Endothelial cell of umbilical vein (primary cell): ENCODE measurements at regions not wholly inside any gene's neighbourhood (a gene's known extent, or its start where the extent isn't known, plus 50 kb on each side); places are given as distances from the start of the nearest gene placed in this dataset.

ENCODE experiments used
- BruUV-seq: library from RNA; stranded (reverse); fragments of 400-500 nt; replicated peaks from 2 replicates; lab custom pipeline; 2021; lab: Mats Ljungman, UMichigan
- CTCF ChIA-PET: fragments of 300-600, 350-600 bp; sonication (Branson Sonifier 250); formaldehyde crosslinking; loops from one replicate; lab custom pipeline; 2021; ENCODE audit warnings: antibody characterized with exemption, inconsistent platforms; lab: Charles Lee
- POLR2A ChIA-PET: fragments of 300-600, 350-600 bp; sonication (Branson Sonifier 250); formaldehyde crosslinking; loops from one replicate; lab custom pipeline; 2021; ENCODE audit warnings: antibody characterized with exemption, inconsistent platforms; lab: Charles Lee
- DNase-seq: peaks from one replicate; pipeline ENCODE4 v3.0.0-alpha.2; 2011; ENCODE audit warnings: low read depth, low spot score
- FAIRE-seq: peaks from 2 replicates; lab custom pipeline; 2011; peaks lifted over from hg19 to GRCh38; lab: Jason Lieb, UNC
- H2AFZ ChIP-seq: 2 replicates; pipeline ENCODE4 v1.6.0; 2012; ENCODE audit warnings: low read depth, low read length, control low read depth, inconsistent platforms
- H3K27ac ChIP-seq: 2 replicates; pipeline ENCODE4 v1.5.1; 2011; ENCODE audit warnings: low read depth, mild to moderate bottlenecking, control low read depth, low read length, moderate library complexity; ENCODE audit not compliant: insufficient read depth
- H3K27me3 ChIP-seq, 2 experiments: 2 replicates each; pipeline versions ENCODE4 v1.6.0 to v1.6.1; 2011; ENCODE audit warnings: low read length in 2 of 2, mixed read lengths in 1 of 2; ENCODE audit not compliant: control insufficient read depth in 2 of 2, insufficient read depth in 2 of 2
- H3K36me3 ChIP-seq, 2 experiments: 2 replicates in 1 of 2; 3 replicates in 1 of 2; pipeline ENCODE4 v1.5.1; 2011; ENCODE audit warnings: low read length in 2 of 2, mild to moderate bottlenecking in 1 of 2, moderate library complexity in 1 of 2; ENCODE audit not compliant: control insufficient read depth in 2 of 2, insufficient read depth in 2 of 2; ENCODE audit errors: extremely low read depth in 1 of 2
- H3K4me1 ChIP-seq: 3 replicates; pipeline ENCODE4 v1.5.1; 2011; ENCODE audit warnings: mild to moderate bottlenecking, low read length; ENCODE audit not compliant: control insufficient read depth, insufficient read depth; ENCODE audit errors: extremely low read depth
- H3K4me2 ChIP-seq: 2 replicates; pipeline ENCODE4 v1.6.1; 2011; ENCODE audit warnings: low read length, control low read depth, mixed read lengths; ENCODE audit not compliant: insufficient read depth
- H3K4me3 ChIP-seq, 3 experiments: fragments of 200-600 bp in 1 of 3; sonication (generic), shearing (Covaris generic) in 1 of 3; replicated peaks in 1 of 3; 2 replicates each; pipeline ENCODE4 v1.5.1; 2011 to 2016; ENCODE audit warnings: control low read depth in 3 of 3, low read length in 3 of 3, mild to moderate bottlenecking in 2 of 3, inconsistent platforms in 1 of 3, low read depth in 1 of 3, moderate library complexity in 1 of 3; ENCODE audit not compliant: insufficient read depth in 1 of 3
- H3K79me2 ChIP-seq: 2 replicates; pipeline ENCODE4 v1.6.0; 2012; ENCODE audit warnings: low read length, inconsistent platforms; ENCODE audit not compliant: control insufficient read depth, insufficient read depth
- H3K9ac ChIP-seq: replicated peaks from 2 replicates; pipeline ENCODE3; 2011; ENCODE audit warnings: low read length, control low read depth; ENCODE audit not compliant: insufficient read depth; ENCODE audit errors: extremely low read depth
- H3K9me1 ChIP-seq: replicated peaks from 3 replicates; pipeline ENCODE4 v1.6.0; 2011; ENCODE audit warnings: mild to moderate bottlenecking, low read length; ENCODE audit not compliant: control insufficient read depth, insufficient read depth; ENCODE audit errors: extremely low read depth
- H3K9me3 ChIP-seq: replicated peaks from 2 replicates; pipeline ENCODE4 v1.5.1; 2012; ENCODE audit warnings: low read length, inconsistent platforms; ENCODE audit not compliant: control insufficient read depth, insufficient read depth
- H4K20me1 ChIP-seq: replicated peaks from 2 replicates; pipeline ENCODE3; 2011; ENCODE audit warnings: mild to moderate bottlenecking, low read length; ENCODE audit not compliant: control insufficient read depth, insufficient read depth; ENCODE audit errors: extremely low read depth
- EZH2 ChIP-seq: IDR thresholded peaks from 2 replicates; pipeline ENCODE4 v1.6.1; 2012; ENCODE audit warnings: borderline replicate concordance, low read depth, mild to moderate bottlenecking, moderate library complexity, low read length, inconsistent platforms; ENCODE audit not compliant: severe bottlenecking
- FOS ChIP-seq: IDR thresholded peaks from 2 replicates; pipeline ENCODE4 v1.6.1; 2011; ENCODE audit warnings: mild to moderate bottlenecking, low read length, moderate library complexity, borderline replicate concordance; ENCODE audit not compliant: insufficient read depth
- GATA2 ChIP-seq: IDR thresholded peaks from 2 replicates; pipeline ENCODE4 v1.7.0; 2011; ENCODE audit warnings: low read depth, mild to moderate bottlenecking, moderate library complexity, mixed read lengths, low read length; ENCODE audit not compliant: insufficient read length, insufficient read depth
- JUN ChIP-seq: IDR thresholded peaks from 2 replicates; pipeline ENCODE4 v1.6.1; 2011; ENCODE audit warnings: borderline replicate concordance, low read depth; ENCODE audit not compliant: insufficient read length, insufficient read depth
- MYC ChIP-seq: IDR thresholded peaks from one replicate; pipeline ENCODE4 v1.6.1; 2011; ENCODE audit warnings: mild to moderate bottlenecking, low read depth, low read length
- POLR2A ChIP-seq: IDR thresholded peaks from 2 replicates; pipeline ENCODE4 v1.6.1; 2012; ENCODE audit warnings: low read depth, mild to moderate bottlenecking, control low read depth, low read length
- POLR2AphosphoS5 ChIP-seq: IDR thresholded peaks from 2 replicates; pipeline ENCODE4 v1.6.1; 2012; ENCODE audit warnings: low read depth, mild to moderate bottlenecking, control low read depth, low read length, moderate library complexity; ENCODE audit not compliant: insufficient read depth
- dilution Hi-C: fragments of 300-500 bp; cut with MboI; formaldehyde crosslinking; loops from one replicate; pipeline ENCODE4 v1.15.0; 2019; ENCODE audit warnings: low sequenced_read_pairs; ENCODE audit not compliant: extremely low pct_ligation_motif_present
- intact Hi-C: fragments of 100-400 bp; cut with micrococcal nuclease; formaldehyde crosslinking; loops from one replicate; pipeline ENCODE4 v1.10.0; 2022
- TF ChIP-seq, protein P1 (sequence below), 2 donors: IDR thresholded peaks; 1 replicate in 1 of 2; 2 replicates in 1 of 2; pipeline ENCODE4 v1.5.1; 2011; ENCODE audit warnings: low read length in 2 of 2, mild to moderate bottlenecking in 2 of 2, moderate library complexity in 2 of 2, control low read depth in 1 of 2, inconsistent platforms in 1 of 2, low read depth in 1 of 2; ENCODE audit not compliant: insufficient read depth in 1 of 2; ENCODE audit errors: extremely low read depth in 1 of 2
- TF ChIP-seq, protein P2 (sequence below): IDR thresholded peaks from 2 replicates; pipeline ENCODE4 v1.6.1; 2011; ENCODE audit not compliant: insufficient read depth, insufficient read length

DNA sequence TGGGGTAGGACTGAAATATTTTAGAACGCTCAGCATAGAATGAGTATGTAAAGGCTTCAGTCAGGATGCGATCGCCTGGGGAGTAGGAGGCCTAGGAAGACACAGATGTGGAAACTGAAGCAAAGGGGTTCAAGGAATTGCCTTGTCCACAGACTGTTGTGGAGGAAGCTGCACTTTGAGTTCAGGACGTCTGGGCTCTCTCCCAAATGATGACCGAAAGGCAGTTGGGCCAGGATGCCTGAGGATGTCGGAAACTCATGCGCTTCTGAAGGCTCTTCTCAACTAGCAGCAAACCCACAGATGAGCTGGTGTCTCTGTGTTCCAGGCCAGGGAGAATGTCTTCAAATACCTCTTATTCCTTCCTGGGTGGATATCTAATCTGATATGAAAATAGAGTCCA is 146.2 kb upstream of the SULF2 start:
- H3K9ac ChIP-seq: no peak overlapping the region
- TF ChIP-seq MYC (no peak), POLR2A (no peak), EZH2 (no peak), JUN (no peak), GATA2 (no peak)
- TF ChIP-seq, protein P1, sequence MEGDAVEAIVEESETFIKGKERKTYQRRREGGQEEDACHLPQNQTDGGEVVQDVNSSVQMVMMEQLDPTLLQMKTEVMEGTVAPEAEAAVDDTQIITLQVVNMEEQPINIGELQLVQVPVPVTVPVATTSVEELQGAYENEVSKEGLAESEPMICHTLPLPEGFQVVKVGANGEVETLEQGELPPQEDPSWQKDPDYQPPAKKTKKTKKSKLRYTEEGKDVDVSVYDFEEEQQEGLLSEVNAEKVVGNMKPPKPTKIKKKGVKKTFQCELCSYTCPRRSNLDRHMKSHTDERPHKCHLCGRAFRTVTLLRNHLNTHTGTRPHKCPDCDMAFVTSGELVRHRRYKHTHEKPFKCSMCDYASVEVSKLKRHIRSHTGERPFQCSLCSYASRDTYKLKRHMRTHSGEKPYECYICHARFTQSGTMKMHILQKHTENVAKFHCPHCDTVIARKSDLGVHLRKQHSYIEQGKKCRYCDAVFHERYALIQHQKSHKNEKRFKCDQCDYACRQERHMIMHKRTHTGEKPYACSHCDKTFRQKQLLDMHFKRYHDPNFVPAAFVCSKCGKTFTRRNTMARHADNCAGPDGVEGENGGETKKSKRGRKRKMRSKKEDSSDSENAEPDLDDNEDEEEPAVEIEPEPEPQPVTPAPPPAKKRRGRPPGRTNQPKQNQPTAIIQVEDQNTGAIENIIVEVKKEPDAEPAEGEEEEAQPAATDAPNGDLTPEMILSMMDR (IDR thresholded peaks at IDR 0.05; ENCODE audit: extremely low read depth in 1 of 2, insufficient read depth in 1 of 2, low read depth in 1 of 2, low read length in 2 of 2): no peak
- H3K27me3 ChIP-seq: peaks cover 0 to 3% of the 10 kb centered on the region in 2 experiments
- no peak overlapping the region for H2AFZ ChIP-seq
- intact Hi-C loops (no loop called here), dilution Hi-C loops (no loop called here)
- H3K9me1 ChIP-seq: no peaks in the 10 kb centered on the region
- H3K9me3 ChIP-seq: no peaks in the 10 kb centered on the region
- H3K4me3 ChIP-seq: no peak overlapping the region
- no peak overlapping the region for H3K4me2 ChIP-seq
- H3K27ac ChIP-seq: no peak overlapping the region
- DNase-seq (no peak), FAIRE-seq (no peak)
- H3K4me1 ChIP-seq: no peaks in the 10 kb centered on the region
- no peaks in the 10 kb centered on the region for H3K36me3 ChIP-seq
- no peaks in the 10 kb centered on the region for H4K20me1 ChIP-seq
- ChIA-PET POLR2A (no interaction called here), CTCF (interaction anchor here (1.1 kb wide), 1 partner anchor 8 kb away, joined by 3 read pairs; no protein-coding TSS in a partner anchor)
- no peaks in the 10 kb centered on the region for H3K79me2 ChIP-seq
- BruUV-seq: no TSS peak

DNA sequence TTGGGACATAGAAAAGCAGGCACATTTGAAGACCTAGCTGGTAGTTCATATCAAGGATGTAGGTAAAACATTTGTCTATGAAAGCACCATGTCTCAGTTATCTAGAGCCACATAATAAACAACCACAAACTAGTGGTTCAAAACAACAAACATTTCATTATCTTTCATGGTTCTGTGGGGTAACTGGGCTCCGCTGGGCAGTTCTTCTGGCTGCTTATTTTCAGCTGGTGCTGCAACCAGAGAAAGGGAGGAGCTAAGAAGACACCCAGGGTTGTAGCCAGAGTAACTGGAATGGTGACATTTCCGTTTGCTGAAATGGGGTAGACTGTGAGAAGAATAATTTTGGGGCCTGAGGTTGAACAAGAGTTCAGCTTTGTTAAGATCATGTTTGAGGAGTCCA is 145.7 kb upstream of the SULF2 start:
- H3K4me1 ChIP-seq: no peaks in the 10 kb centered on the region
- intact Hi-C loops: no loop called here
- H4K20me1 ChIP-seq: no peaks in the 10 kb centered on the region
- FAIRE-seq (no peak), DNase-seq (no peak)
- H3K9me1 ChIP-seq: no peaks in the 10 kb centered on the region
- H3K27me3 ChIP-seq: peaks cover 0 to 3% of the 10 kb centered on the region in 2 experiments
- POLR2A ChIA-PET: no interaction called here
- H3K79me2 ChIP-seq: no peaks in the 10 kb centered on the region
- H3K9ac ChIP-seq: no peak overlapping the region
- TF ChIP-seq MYC: no peak
- no peak for TF ChIP-seq EZH2
- no peak for TF ChIP-seq JUN
- no peak for TF ChIP-seq FOS
- TF ChIP-seq, protein P2, sequence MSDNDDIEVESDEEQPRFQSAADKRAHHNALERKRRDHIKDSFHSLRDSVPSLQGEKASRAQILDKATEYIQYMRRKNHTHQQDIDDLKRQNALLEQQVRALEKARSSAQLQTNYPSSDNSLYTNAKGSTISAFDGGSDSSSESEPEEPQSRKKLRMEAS: no peak
- no peak for TF ChIP-seq GATA2
- no peak for TF ChIP-seq POLR2A
- no peak for TF ChIP-seq POLR2AphosphoS5
- TF ChIP-seq, protein P1 (IDR thresholded peaks at IDR 0.05; ENCODE audit: extremely low read depth in 1 of 2, insufficient read depth in 1 of 2, low read depth in 1 of 2, low read length in 2 of 2): no peak
- BruUV-seq: no TSS peak
- no peak overlapping the region for H3K4me2 ChIP-seq
- CTCF ChIA-PET: interaction anchor here (1.1 kb wide), 1 partner anchor 8 kb away, joined by 3 read pairs; no protein-coding TSS in a partner anchor
- no peaks in the 10 kb centered on the region for H3K9me3 ChIP-seq
- H3K36me3 ChIP-seq: no peaks in the 10 kb centered on the region
- no peak overlapping the region for H3K4me3 ChIP-seq
- H2AFZ ChIP-seq: no peak overlapping the region
- dilution Hi-C loops: no loop called here
- H3K27ac ChIP-seq: no peak overlapping the region
